22Rv1 (cell line): ENCODE measurements at regions not wholly inside any gene's neighbourhood (a gene's known extent, or its start where the extent isn't known, plus 50 kb on each side); places are given as distances from the start of the nearest gene placed in this dataset.

Source experiments
- H3K27ac ChIP-seq: fragments of 450-650 bp; 2 replicates; pipeline ENCODE4 v1.5.1; 2017
- ZFX ChIP-seq: fragments of 450-650 bp; IDR thresholded peaks from 2 replicates; pipeline ENCODE4 v1.6.1; 2017; ENCODE audit warnings: antibody characterized with exemption, borderline replicate concordance
- TF ChIP-seq, protein P1 (sequence below): fragments of 450-650 bp; IDR thresholded peaks from 2 replicates; pipeline ENCODE4 v1.5.1; 2017; ENCODE audit warnings: mild to moderate bottlenecking

DNA sequence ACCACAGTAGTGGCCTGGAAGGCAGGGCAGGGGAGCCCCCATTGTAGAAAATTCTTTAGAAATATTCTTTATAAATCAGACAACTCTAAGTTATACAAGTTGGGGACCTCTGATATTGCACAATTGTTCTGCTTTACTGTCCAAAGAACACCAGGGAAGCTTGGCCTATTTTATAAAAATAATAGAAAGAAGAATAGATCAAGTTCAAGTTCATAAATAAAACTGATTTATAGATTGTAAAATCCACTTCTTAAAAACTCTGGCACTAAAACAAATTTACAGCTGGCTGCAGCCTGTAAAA lies 55.0 kb upstream of the GALNT2 start:
- H3K27ac ChIP-seq: no peak overlapping the region
- no peak for TF ChIP-seq ZFX
- TF ChIP-seq, protein P1, sequence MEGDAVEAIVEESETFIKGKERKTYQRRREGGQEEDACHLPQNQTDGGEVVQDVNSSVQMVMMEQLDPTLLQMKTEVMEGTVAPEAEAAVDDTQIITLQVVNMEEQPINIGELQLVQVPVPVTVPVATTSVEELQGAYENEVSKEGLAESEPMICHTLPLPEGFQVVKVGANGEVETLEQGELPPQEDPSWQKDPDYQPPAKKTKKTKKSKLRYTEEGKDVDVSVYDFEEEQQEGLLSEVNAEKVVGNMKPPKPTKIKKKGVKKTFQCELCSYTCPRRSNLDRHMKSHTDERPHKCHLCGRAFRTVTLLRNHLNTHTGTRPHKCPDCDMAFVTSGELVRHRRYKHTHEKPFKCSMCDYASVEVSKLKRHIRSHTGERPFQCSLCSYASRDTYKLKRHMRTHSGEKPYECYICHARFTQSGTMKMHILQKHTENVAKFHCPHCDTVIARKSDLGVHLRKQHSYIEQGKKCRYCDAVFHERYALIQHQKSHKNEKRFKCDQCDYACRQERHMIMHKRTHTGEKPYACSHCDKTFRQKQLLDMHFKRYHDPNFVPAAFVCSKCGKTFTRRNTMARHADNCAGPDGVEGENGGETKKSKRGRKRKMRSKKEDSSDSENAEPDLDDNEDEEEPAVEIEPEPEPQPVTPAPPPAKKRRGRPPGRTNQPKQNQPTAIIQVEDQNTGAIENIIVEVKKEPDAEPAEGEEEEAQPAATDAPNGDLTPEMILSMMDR: no peak

DNA sequence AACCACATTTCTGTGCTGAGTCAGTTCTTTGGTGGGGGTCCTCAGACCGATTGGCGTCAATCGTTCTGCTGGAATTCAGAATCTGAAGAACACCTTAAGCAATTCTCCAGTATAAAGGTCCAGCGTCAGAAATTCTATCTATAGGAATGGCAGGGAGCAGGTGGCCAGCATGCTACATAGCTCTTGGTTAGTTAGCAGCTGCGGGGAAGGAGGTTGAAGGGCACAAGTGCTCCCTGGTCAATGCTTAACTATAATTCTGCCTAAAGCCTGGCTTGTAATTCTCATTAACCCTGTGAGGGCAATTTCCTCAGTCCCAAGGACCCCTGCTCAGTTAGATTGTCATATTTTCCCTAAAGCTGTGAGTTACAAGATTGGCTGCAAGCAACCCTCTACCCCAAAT lies 54.3 kb upstream of the GALNT2 start:
- H3K27ac ChIP-seq: no peak overlapping the region
- TF ChIP-seq, protein P1: no peak
- TF ChIP-seq ZFX: no peak

DNA sequence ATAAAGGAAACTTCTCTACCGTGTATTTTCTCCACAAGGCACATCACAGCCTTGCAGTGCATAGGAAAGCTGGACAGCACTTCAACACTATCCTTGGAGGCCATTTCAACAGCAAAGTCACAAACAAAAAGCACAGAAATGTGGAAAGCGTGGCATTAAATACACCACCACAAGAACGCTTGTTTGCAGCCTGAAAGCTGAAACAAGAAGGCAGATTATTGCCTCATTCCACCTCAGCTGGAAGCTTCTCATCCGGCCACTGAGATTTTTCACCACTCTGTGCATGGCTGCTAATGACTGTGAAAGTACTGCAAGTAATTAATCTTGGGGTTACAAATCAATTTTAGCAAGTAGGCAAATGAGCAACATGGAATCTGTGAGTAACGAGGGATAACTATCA lies 50.9 kb upstream of the GALNT2 start:
- no peak overlapping the region for H3K27ac ChIP-seq
- TF ChIP-seq ZFX: no peak
